Stimulated activated CD4-positive, alpha-beta T cell treated with anti-CD3 and anti-CD28 coated beads, Interleukin-15, amount 100 ng/mL, for 1 hour (primary cell): ENCODE measurements at regions not wholly inside any gene's neighbourhood (a gene's known extent, or its start where the extent isn't known, plus 50 kb on each side); places are given as distances from the start of the nearest gene placed in this dataset.
"Not testable (repeated sequence)": the region's sequence is repeated elsewhere in the genome, so short reads cannot be mapped to it uniquely, and the experiment has no call there.

Experiments used
- DNase-seq, 2 donors: peaks; one replicate each; pipeline ENCODE4 v3.0.0-alpha.2; 2020; ENCODE audit warnings: low read depth in 1 of 2, low spot score in 1 of 2

DNA sequence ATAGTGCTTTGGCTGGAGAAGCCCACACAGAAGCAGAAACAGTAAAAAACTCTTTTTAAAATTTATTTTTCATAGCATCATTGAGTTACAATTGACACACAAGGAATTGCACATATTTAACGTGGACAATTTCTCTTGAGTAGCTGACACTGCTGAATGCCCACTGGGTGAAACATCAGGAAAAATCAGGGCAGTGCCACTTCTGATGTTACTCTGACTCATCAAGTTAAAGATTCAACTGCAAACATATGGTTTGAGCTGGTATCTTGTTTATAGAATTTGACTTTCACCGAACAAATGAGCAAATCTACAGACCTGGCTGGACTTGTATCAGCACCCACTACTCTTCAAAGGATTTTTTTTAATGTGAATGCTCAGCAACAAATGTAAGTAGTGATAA lies 66.3 kb upstream of the CTSV start:
- DNase-seq: not testable (repeated sequence)

DNA sequence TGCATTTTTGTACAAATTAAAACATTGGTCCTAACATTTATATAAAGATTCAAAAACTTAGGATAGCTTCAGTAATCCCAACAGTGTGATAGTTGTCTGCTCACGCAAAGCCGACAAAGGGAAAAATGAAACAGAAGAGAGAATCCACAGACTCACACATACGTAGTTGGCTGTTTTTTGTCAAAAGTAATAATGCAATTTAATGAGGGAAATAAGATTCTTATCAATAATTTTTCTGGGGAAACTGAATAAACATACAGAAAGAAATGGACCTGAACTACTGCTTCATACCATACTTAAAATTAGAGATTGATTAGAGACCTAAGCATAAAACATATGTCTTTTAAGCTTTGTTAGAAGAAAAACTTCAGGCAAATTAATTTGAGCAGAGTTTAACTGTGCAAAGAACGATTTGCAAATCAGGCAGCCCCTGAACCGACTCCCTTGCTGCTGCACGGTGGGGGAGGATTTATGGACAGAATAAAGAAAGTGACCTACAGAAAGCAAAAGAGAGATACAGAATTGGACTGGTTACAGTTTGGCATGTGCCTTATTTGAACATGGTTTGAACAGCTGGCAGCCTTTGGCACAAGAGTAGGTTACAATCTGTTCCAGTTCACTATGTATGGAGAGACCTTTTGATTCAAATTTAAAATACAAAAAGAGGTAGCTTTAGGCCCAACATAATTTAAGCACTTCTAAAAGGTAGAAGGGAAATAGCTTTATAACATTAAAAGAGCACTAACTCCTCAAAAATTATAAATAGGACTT lies 64.9 kb upstream of the CTSV start:
- not testable (repeated sequence) for DNase-seq

DNA sequence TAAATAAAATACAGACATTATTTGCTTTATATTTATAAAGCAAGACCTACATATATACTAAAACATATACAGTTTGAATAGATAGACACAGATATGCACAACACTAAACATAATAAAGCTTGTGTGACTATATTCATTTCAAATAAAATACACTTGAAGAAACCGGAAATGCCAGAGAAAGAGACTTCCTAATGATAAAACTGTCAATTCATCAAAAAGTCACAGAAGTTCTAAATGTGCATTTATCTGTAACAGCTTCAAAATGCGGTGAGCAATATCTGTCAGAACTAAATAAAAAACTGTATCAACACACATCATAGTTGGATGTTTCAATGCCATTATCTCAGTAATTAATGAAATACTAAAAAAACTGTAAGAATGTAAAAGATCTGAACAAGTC lies 60.6 kb upstream of the CTSV start:
- not testable (repeated sequence) for DNase-seq

DNA sequence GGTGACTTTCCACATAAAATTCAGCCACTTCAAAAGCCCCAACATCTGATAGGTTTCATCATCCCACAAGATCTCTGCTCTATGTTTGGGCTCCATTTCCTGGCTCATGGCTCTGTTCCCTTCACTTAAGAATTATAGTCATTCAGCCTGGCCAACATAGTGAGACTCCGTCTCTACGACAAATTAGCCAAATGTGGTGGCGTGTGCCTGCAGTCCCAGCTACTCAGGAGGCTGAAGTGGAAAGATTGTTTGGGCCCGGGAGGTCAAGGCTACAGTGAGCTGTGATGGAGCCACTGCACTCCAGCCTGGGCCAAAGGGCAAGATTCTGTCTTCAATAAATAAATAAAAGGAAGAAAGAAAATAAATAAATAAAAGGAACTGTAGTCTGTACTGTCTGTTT lies 57.9 kb upstream of the CTSV start:
- DNase-seq: no peak

DNA sequence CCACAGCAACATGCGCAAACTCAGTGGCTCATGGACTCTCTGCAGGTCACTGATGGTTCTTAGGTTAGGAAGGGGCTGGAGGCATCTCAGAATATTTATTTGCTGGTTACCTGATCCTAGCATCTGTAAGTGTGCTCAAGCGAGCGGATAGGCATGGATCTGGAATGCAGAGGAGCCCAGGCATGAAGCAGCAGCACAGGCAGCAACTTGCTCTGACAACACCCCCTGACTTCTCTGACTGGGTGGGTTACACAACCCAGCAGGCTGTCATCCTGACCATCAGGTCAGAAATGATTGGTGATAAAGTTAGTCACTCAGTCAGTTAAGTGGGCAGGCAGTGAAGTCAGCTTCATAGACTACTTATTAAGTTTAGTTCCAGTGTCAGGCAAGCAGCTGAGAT lies 50.4 kb upstream of the CTSV start:
- not testable (repeated sequence) for DNase-seq
